Transverse colon (tissue), 3 donors: ENCODE measurements at regions not wholly inside any gene's neighbourhood (a gene's known extent, or its start where the extent isn't known, plus 50 kb on each side); places are given as distances from the start of the nearest gene placed in this dataset.

Experiments used
- POLR2A ChIP-seq: fragments of 450-650 bp; IDR thresholded peaks from one replicate; pipeline ENCODE4 v1.6.1; 2016; ENCODE audit warnings: antibody characterized with exemption, mild to moderate bottlenecking, moderate library complexity
- TF ChIP-seq, protein P1 (sequence below), 5 experiments: fragments of 200-600 bp in 3 of 5; fragments of 450-650 bp in 2 of 5; sonication (generic) in 3 of 5; IDR thresholded peaks; 1 replicate in 2 of 5; 2 replicates in 3 of 5; pipeline ENCODE4 v1.5.1; 2016 to 2017; ENCODE audit warnings: antibody characterized with exemption in 5 of 5, inconsistent platforms in 3 of 5, mild to moderate bottlenecking in 2 of 5, moderate library complexity in 1 of 5

DNA sequence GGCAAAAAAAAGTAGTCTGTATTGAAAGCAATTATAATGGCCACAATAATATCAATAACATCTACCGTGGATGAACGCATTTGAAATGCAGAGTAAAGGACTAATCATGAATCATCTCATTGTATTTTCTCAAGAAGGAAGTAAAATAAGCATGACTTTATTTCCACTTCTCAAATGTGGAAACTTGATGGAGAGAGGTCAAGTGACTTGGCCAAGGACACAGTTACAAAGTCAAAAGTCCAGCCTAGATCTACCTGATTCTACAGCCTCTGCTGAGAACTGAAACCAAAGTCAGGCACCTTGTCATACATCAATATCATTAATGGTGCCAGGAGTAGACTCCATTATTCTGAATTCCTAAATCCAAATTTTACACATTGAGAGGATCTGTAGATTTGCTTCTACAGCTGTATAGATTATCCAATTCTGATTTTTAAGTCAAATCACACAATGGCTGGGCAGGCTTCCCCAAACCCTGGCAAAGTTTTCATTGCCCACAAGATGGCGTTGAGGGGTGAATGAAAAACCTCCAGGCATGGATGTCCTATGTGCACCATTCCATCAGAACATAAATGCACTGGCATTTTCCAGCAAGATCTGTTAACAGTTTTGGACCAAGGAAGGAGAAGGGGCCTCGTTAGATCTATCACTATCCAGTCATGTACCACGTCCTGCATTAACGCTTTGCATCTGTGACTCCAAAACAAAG lies 423.1 kb downstream of the MAFB start:
- no peak for TF ChIP-seq POLR2A
- TF ChIP-seq, protein P1, sequence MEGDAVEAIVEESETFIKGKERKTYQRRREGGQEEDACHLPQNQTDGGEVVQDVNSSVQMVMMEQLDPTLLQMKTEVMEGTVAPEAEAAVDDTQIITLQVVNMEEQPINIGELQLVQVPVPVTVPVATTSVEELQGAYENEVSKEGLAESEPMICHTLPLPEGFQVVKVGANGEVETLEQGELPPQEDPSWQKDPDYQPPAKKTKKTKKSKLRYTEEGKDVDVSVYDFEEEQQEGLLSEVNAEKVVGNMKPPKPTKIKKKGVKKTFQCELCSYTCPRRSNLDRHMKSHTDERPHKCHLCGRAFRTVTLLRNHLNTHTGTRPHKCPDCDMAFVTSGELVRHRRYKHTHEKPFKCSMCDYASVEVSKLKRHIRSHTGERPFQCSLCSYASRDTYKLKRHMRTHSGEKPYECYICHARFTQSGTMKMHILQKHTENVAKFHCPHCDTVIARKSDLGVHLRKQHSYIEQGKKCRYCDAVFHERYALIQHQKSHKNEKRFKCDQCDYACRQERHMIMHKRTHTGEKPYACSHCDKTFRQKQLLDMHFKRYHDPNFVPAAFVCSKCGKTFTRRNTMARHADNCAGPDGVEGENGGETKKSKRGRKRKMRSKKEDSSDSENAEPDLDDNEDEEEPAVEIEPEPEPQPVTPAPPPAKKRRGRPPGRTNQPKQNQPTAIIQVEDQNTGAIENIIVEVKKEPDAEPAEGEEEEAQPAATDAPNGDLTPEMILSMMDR (IDR thresholded peaks at IDR 0.05), result peak in 4 of 5 experiments; percentile 31 to 44 (median 43)
